ENCODE measurements at regions not wholly inside any gene's neighbourhood (a gene's known extent, or its start where the extent isn't known, plus 50 kb on each side); places are given as distances from the start of the nearest gene placed in this dataset.
"Not testable (repeated sequence)": the region's sequence is repeated elsewhere in the genome, so short reads cannot be mapped to it uniquely, and the experiment has no call there.

DNA sequence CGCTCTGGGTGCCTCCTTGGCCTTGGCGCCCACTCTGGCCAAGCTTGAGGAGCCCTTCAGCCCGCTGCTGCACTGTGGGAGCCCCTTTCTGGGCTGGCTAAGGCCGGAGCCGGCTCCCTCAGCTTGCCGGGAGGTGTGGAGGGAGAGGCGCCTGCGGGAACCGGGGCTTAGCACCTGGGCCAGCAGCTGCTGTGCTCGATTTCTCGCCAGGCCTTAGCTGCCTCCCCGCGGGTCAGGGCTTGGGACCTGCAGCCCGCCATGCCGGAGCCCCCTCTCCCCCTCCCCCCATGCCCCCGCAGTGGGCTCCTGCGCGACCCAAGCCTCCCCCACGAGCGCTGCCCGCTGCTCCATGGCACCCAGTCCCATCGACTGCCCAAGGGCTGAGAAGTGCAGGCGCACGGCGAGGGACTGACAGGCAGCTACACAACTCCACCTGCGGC, 782.4 kb downstream of the METTL15 start:
- not testable (repeated sequence) for H3K27ac Mint-ChIP-seq, H3K36me3 Mint-ChIP-seq, H3K27me3 Mint-ChIP-seq, H3K4me3 Mint-ChIP-seq, H3K9me3 Mint-ChIP-seq, H3K4me1 Mint-ChIP-seq

- no peaks in the 10 kb centered on the region for H3K4me1 Mint-ChIP-seq
- H3K36me3 Mint-ChIP-seq, result no peaks in the 10 kb centered on the region
- H3K4me3 Mint-ChIP-seq, result no peak overlapping the region
- no peak overlapping the region for H3K27ac Mint-ChIP-seq
- H3K27me3 Mint-ChIP-seq, result no peaks in the 10 kb centered on the region
- peaks cover 12% of the 10 kb centered on the region for H3K9me3 Mint-ChIP-seq
These were observed 779.5 kb downstream of the METTL15 start for GRCh38 chr11:28887681-28888080.

GRCh38 chr11:28879869-28880268, 771.7 kb downstream of the METTL15 start:
- Mint-ChIP-seq H3K4me3 (no peak overlapping the region), H3K36me3 (no peaks in the 10 kb centered on the region), H3K27ac (no peak overlapping the region), H3K9me3 (peaks cover 17% of the 10 kb centered on the region), H3K4me1 (no peaks in the 10 kb centered on the region), H3K27me3 (no peaks in the 10 kb centered on the region)

GRCh38 chr11:28878025-28878424, 769.8 kb downstream of the METTL15 start:
- H3K4me3 Mint-ChIP-seq, result no peak overlapping the region
- H3K4me1 Mint-ChIP-seq, result no peaks in the 10 kb centered on the region
- peaks cover 6% of the 10 kb centered on the region for H3K9me3 Mint-ChIP-seq

DNA sequence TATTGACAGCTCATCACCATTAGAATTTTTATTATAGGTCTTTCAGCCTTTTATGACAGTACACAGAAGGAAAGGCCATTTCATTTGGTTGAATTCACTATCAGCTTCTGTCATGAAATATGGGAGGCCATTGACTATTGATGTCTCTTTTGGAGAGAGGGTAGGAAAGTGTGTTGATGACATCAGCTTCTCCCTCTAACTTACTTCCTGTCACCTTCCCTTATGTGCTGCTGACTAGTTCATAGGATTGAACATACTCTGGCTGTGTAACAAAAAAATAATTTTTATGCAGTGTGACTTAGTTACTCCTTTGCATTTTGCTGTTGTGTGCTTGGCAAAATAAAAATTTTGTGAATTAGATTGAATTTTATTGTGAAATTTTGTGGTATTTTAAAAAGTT, 769.2 kb downstream of the METTL15 start:
- Mint-ChIP-seq H3K27me3 (no peaks in the 10 kb centered on the region), H3K27ac (no peak overlapping the region), H3K4me3 (no peak overlapping the region), H3K36me3 (no peaks in the 10 kb centered on the region), H3K9me3 (peaks cover 5% of the 10 kb centered on the region), H3K4me1 (no peaks in the 10 kb centered on the region)

More at GRCh38 chr11:28878025-28878424, 769.8 kb downstream of the METTL15 start:
- Mint-ChIP-seq H3K27ac (no peak overlapping the region), H3K27me3 (no peaks in the 10 kb centered on the region), H3K36me3 (no peaks in the 10 kb centered on the region)

- Mint-ChIP-seq H3K36me3 (no peaks in the 10 kb centered on the region), H3K4me3 (no peak overlapping the region), H3K4me1 (no peaks in the 10 kb centered on the region), H3K9me3 (peaks cover 10% of the 10 kb centered on the region), H3K27ac (no peak overlapping the region), H3K27me3 (no peaks in the 10 kb centered on the region)
These were observed 766.5 kb downstream of the METTL15 start for GRCh38 chr11:28874706-28875105.

DNA sequence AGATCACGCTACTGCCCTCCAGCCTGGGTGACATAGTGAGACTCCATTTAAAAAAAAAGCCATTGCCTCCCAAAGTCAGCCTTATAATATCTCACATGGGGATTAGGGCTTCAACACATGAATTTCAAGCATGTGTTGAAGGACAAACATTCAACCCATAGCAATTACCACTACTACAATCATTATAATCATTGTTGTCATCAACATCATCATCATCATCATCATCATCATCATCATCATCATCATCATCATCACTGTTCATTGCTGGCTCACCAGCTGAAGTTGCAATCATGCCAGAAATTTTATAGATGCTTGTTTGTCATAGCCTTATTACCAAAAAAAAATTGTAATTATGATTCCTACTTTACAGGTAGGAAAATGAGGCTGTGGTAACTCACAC, 762.9 kb downstream of the METTL15 start:
- Mint-ChIP-seq H3K36me3 (no peaks in the 10 kb centered on the region), H3K4me3 (no peak overlapping the region), H3K9me3 (peaks cover 17% of the 10 kb centered on the region), H3K27ac (no peak overlapping the region), H3K27me3 (no peaks in the 10 kb centered on the region), H3K4me1 (no peaks in the 10 kb centered on the region)

GRCh38 chr11:28863422-28863821, 755.2 kb downstream of the METTL15 start:
- Mint-ChIP-seq H3K36me3 (no peaks in the 10 kb centered on the region), H3K27me3 (no peaks in the 10 kb centered on the region), H3K4me3 (no peak overlapping the region), H3K27ac (no peak overlapping the region), H3K4me1 (no peaks in the 10 kb centered on the region), H3K9me3 (peaks cover 19% of the 10 kb centered on the region)

- Mint-ChIP-seq H3K4me3 (no peak overlapping the region), H3K27me3 (no peaks in the 10 kb centered on the region), H3K36me3 (no peaks in the 10 kb centered on the region), H3K4me1 (no peaks in the 10 kb centered on the region), H3K27ac (no peak overlapping the region), H3K9me3 (peaks cover 14% of the 10 kb centered on the region)
These were observed 752.7 kb downstream of the METTL15 start for GRCh38 chr11:28860893-28861292.

GRCh38 chr11:28858076-28858475, 749.9 kb downstream of the METTL15 start:
- Mint-ChIP-seq H3K27me3 (no peaks in the 10 kb centered on the region), H3K27ac (no peak overlapping the region), H3K4me3 (no peak overlapping the region), H3K4me1 (no peaks in the 10 kb centered on the region), H3K36me3 (no peaks in the 10 kb centered on the region), H3K9me3 (peaks cover 9% of the 10 kb centered on the region)

DNA sequence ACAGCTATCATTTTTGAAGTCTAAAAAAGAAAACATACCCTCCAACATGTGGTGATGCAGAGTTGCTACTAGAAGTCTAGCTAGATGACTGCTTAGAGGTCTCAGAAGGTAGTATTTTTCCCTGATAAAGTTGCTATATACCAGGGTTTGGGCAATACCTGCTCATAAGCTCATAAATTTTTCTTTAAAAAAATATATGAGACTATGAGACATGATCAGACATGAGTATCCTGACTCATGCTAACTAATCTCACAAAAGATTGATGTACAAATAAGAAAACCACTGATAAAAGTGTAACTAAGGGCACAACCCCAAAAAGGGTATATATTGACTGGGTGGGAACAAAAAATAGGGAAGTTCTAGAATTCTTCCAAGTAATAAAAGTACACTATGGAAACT, 740.9 kb downstream of the METTL15 start:
- Mint-ChIP-seq H3K4me3 (no peak overlapping the region), H3K4me1 (no peaks in the 10 kb centered on the region), H3K27me3 (no peaks in the 10 kb centered on the region), H3K27ac (no peak overlapping the region), H3K9me3 (no peaks in the 10 kb centered on the region), H3K36me3 (no peaks in the 10 kb centered on the region)

GRCh38 chr11:28842716-28843115, 734.5 kb downstream of the METTL15 start:
- H3K4me3 Mint-ChIP-seq, result no peak overlapping the region
- no peaks in the 10 kb centered on the region for H3K27me3 Mint-ChIP-seq

DNA sequence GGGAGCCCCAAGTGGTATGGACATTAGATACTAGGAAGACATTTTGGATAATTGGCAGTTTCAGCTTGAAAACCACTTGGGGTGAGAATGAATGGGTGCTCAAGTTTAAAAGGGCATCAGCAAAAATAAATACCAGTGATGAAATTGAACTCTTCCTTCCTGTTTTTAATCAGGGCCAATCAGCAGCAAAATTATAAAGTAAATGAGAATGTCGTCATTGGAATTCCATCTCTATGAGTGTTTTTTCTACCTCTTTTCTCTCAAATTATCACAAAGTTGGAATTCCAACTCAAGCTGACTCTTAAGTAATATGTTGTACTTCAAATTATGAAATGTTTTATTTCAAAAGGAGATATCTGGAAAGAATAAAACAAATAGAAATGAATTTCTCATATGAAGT, 730.6 kb downstream of the METTL15 start:
- H3K4me3 Mint-ChIP-seq, result no peak overlapping the region

More at GRCh38 chr11:28842716-28843115, 734.5 kb downstream of the METTL15 start:
- Mint-ChIP-seq H3K9me3 (no peaks in the 10 kb centered on the region), H3K36me3 (no peaks in the 10 kb centered on the region), H3K27ac (no peak overlapping the region), H3K4me1 (no peaks in the 10 kb centered on the region)

DNA sequence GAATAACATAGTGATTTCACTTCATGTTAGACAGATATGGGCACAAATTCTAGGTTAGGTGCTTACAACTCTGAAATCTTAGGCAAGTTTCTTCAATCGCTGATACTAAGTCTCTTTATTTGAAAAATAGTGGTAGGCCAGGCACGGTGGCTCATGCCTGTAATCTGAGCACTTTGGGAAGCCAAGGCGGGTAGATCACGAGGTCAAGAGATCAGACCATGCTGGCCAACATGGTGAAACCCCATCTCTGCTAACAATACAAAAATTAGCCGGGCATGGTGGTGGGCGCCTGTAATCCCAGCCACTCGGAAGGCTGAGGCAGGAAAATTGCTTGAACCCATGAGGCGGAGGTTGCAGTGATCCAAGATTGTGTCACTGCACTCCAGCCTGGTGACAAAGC, 729.4 kb downstream of the METTL15 start:
- Mint-ChIP-seq H3K36me3 (no peaks in the 10 kb centered on the region), H3K4me3 (no peak overlapping the region), H3K27ac (no peak overlapping the region), H3K27me3 (no peaks in the 10 kb centered on the region), H3K9me3 (no peaks in the 10 kb centered on the region), H3K4me1 (no peaks in the 10 kb centered on the region)

More for the DNA sequence above, 730.6 kb downstream of the METTL15 start:
- Mint-ChIP-seq H3K4me1 (no peaks in the 10 kb centered on the region), H3K9me3 (no peaks in the 10 kb centered on the region), H3K27me3 (no peaks in the 10 kb centered on the region), H3K27ac (no peak overlapping the region), H3K36me3 (no peaks in the 10 kb centered on the region)

- H3K27ac Mint-ChIP-seq, result no peak overlapping the region
- no peaks in the 10 kb centered on the region for H3K27me3 Mint-ChIP-seq
- no peaks in the 10 kb centered on the region for H3K36me3 Mint-ChIP-seq
- no peaks in the 10 kb centered on the region for H3K9me3 Mint-ChIP-seq
- no peak overlapping the region for H3K4me3 Mint-ChIP-seq
- no peaks in the 10 kb centered on the region for H3K4me1 Mint-ChIP-seq
These were observed 728.3 kb downstream of the METTL15 start for GRCh38 chr11:28836285-28837081.

DNA sequence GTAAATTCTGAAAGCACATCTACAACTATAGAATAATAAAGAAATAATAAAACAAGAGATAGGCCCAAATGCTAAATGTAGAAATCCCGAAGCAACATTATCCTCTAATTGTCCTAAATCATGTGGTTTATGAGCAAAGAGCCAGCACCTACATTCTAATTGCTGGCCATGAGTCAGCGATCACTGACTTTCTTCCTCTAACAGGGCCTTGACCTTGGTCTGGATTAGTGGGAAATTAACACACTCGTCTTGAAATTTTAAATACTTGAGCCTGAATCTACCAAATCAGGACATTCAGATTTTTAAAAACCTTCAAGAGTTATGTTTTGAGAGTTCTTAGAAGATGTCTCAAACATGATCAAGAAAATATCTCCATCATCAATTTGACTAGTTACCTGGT, 727.6 kb downstream of the METTL15 start:
- Mint-ChIP-seq H3K27me3 (no peaks in the 10 kb centered on the region), H3K9me3 (no peaks in the 10 kb centered on the region), H3K4me3 (no peak overlapping the region), H3K4me1 (no peaks in the 10 kb centered on the region), H3K36me3 (no peaks in the 10 kb centered on the region), H3K27ac (no peak overlapping the region)

DNA sequence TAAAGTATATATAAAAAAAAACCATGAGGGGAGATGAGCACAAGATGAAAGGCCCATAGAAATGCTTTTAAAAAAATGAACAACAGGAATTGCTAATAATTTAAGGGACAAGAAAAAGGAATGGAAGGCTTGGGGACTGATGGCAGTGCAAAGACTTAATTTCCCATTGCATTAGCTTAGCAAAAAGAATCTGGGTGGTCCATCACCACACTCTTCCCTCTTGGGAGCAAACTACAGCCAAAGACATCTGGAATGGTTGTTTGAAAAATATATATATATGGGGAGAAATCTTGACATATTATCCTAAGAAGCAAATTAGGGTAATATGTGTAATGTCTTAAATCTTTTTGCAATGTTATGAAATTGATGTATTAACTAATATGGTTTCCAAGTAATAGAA, 727.1 kb downstream of the METTL15 start:
- H3K36me3 Mint-ChIP-seq, result no peaks in the 10 kb centered on the region
- no peak overlapping the region for H3K4me3 Mint-ChIP-seq
- H3K9me3 Mint-ChIP-seq, result no peaks in the 10 kb centered on the region
- H3K4me1 Mint-ChIP-seq, result no peaks in the 10 kb centered on the region
- no peaks in the 10 kb centered on the region for H3K27me3 Mint-ChIP-seq
- no peak overlapping the region for H3K27ac Mint-ChIP-seq

Data from activated naive CD4-positive, alpha-beta T cell treated with anti-CD3 and anti-CD28 coated beads, Interleukin-2, amount 50 U/mL, for 24 hours (primary cell).